CD14-positive monocyte (primary cell): ENCODE measurements at regions not wholly inside any gene's neighbourhood (a gene's known extent, or its start where the extent isn't known, plus 50 kb on each side); places are given as distances from the start of the nearest gene placed in this dataset.
"Not testable (repeated sequence)": the region's sequence is repeated elsewhere in the genome, so short reads cannot be mapped to it uniquely, and the experiment has no call there.

Experiments
- DNase-seq, 3 donors: peaks; one replicate each; pipeline ENCODE4 v3.0.0-alpha.2; 2011 to 2022
- H2AFZ ChIP-seq: 2 replicates; pipeline ENCODE4 v1.6.0; 2012; ENCODE audit warnings: mild to moderate bottlenecking, low read depth, low read length, inconsistent platforms; ENCODE audit not compliant: insufficient read depth, poor library complexity, severe bottlenecking
- H3K27ac ChIP-seq, 2 donors: 1 replicate in 1 of 2; 2 replicates in 1 of 2; pipeline ENCODE4 v1.5.1; 2012 to 2013; ENCODE audit warnings: low read length in 2 of 2, control low read depth in 1 of 2, inconsistent platforms in 1 of 2, low read depth in 1 of 2, mild to moderate bottlenecking in 1 of 2
- H3K27me3 ChIP-seq, 2 donors: one replicate each; pipeline versions ENCODE4 v1.6.0 to v1.6.1; 2011 to 2013; ENCODE audit warnings: low read length in 2 of 2; ENCODE audit not compliant: control insufficient read depth in 2 of 2, insufficient read depth in 2 of 2
- H3K36me3 ChIP-seq, 2 donors: replicated peaks in 1 of 2; 1 replicate in 1 of 2; 2 replicates in 1 of 2; pipeline versions ENCODE4 v1.5.1 to v1.6.1; 2012 to 2013; ENCODE audit warnings: low read length in 2 of 2, control low read depth in 1 of 2, inconsistent platforms in 1 of 2, mild to moderate bottlenecking in 1 of 2; ENCODE audit not compliant: insufficient read depth in 2 of 2, control insufficient read depth in 1 of 2
- H3K4me1 ChIP-seq, 2 donors: 1 replicate in 1 of 2; 2 replicates in 1 of 2; pipeline versions ENCODE4 v1.5.1 to v1.6.1; 2012 to 2013; ENCODE audit warnings: low read length in 2 of 2, control low read depth in 1 of 2, inconsistent platforms in 1 of 2, mild to moderate bottlenecking in 1 of 2, moderate library complexity in 1 of 2; ENCODE audit not compliant: insufficient read depth in 2 of 2, control insufficient read depth in 1 of 2
- H3K4me2 ChIP-seq: replicated peaks from 2 replicates; pipeline ENCODE3; 2012; ENCODE audit warnings: low read length, moderate library complexity, mild to moderate bottlenecking; ENCODE audit not compliant: poor library complexity, severe bottlenecking; ENCODE audit errors: extremely low read depth
- H3K4me3 ChIP-seq, 3 experiments: fragments of 200-600 bp in 1 of 3; sonication (generic) in 1 of 3; replicated peaks in 1 of 3; 1 replicate in 2 of 3; 2 replicates in 1 of 3; pipeline ENCODE4 v1.5.1; 2011 to 2013; ENCODE audit warnings: low read length in 3 of 3, mild to moderate bottlenecking in 3 of 3, control low read depth in 2 of 3, low read depth in 2 of 3, inconsistent platforms in 1 of 3, moderate library complexity in 1 of 3
- H3K79me2 ChIP-seq: 2 replicates; pipeline ENCODE4 v1.6.0; 2012; ENCODE audit warnings: mild to moderate bottlenecking, control low read depth, inconsistent platforms, low read length, moderate library complexity; ENCODE audit not compliant: insufficient read depth
- H3K9ac ChIP-seq: 2 replicates; pipeline ENCODE4 v1.6.0; 2017; ENCODE audit warnings: low read length, mild to moderate bottlenecking; ENCODE audit not compliant: insufficient read depth, poor library complexity, severe bottlenecking
- H3K9me3 ChIP-seq, 2 donors: replicated peaks in 1 of 2; 1 replicate in 1 of 2; 2 replicates in 1 of 2; pipeline versions ENCODE4 v1.5.1 to v1.6.1; 2012 to 2013; ENCODE audit warnings: low read length in 2 of 2, control low read depth in 1 of 2; ENCODE audit not compliant: control insufficient read depth in 1 of 2, insufficient read depth in 1 of 2
- H4K20me1 ChIP-seq: 2 replicates; pipeline ENCODE4 v1.6.0; 2012; ENCODE audit warnings: mild to moderate bottlenecking, low read length, control low read depth, moderate library complexity; ENCODE audit not compliant: insufficient read depth
- H3K27ac Mint-ChIP-seq, 7 donors: one replicate each; pipeline ENCODE4 v1.8.0; 2020; ENCODE audit warnings: mild to moderate bottlenecking in 7 of 7, mixed read lengths in 7 of 7, moderate library complexity in 6 of 7, inconsistent platforms in 2 of 7
- H3K27me3 Mint-ChIP-seq, 3 donors: one replicate each; pipeline ENCODE4 v1.8.0; 2021 to 2022; ENCODE audit warnings: low read depth in 3 of 3, mild to moderate bottlenecking in 3 of 3, mixed read lengths in 3 of 3, moderate library complexity in 3 of 3, inconsistent platforms in 1 of 3
- H3K36me3 Mint-ChIP-seq, 2 donors: one replicate each; pipeline ENCODE4 v1.8.0; 2020; ENCODE audit warnings: mixed read lengths in 2 of 2, inconsistent platforms in 1 of 2, mild to moderate bottlenecking in 1 of 2
- H3K4me1 Mint-ChIP-seq: one replicate; pipeline ENCODE4 v1.8.0; 2020; ENCODE audit warnings: mild to moderate bottlenecking, mixed read lengths
- H3K4me3 Mint-ChIP-seq, 2 donors: one replicate each; pipeline ENCODE4 v1.8.0; 2020; ENCODE audit warnings: mild to moderate bottlenecking in 2 of 2, mixed read lengths in 2 of 2, moderate library complexity in 1 of 2
- H3K9me3 Mint-ChIP-seq, 7 donors: one replicate each; pipeline ENCODE4 v1.8.0; 2020 to 2022; ENCODE audit warnings: mixed read lengths in 7 of 7, mild to moderate bottlenecking in 6 of 7, moderate library complexity in 6 of 7, inconsistent platforms in 2 of 7
- WGBS: methylation state at CpG from one replicate; pipeline ENCODE4 v1.1.5; 2013; ENCODE audit warnings: missing lambda C conversion rate; ENCODE audit not compliant: insufficient coverage; 5-methylcytosine and 5-hydroxymethylcytosine counted together
- intact Hi-C, 2 donors: fragments of 100-400 bp; cut with micrococcal nuclease; formaldehyde crosslinking; loops; one replicate each; pipeline versions ENCODE4 v1.15.0 to v1.15.1; 2023
- TF ChIP-seq, protein P1 (sequence below): fragments of 200-600 bp; IDR thresholded peaks from one replicate; pipeline ENCODE4 v1.8.0; 2022; ENCODE audit warnings: antibody characterized with exemption, mild to moderate bottlenecking

DNA sequence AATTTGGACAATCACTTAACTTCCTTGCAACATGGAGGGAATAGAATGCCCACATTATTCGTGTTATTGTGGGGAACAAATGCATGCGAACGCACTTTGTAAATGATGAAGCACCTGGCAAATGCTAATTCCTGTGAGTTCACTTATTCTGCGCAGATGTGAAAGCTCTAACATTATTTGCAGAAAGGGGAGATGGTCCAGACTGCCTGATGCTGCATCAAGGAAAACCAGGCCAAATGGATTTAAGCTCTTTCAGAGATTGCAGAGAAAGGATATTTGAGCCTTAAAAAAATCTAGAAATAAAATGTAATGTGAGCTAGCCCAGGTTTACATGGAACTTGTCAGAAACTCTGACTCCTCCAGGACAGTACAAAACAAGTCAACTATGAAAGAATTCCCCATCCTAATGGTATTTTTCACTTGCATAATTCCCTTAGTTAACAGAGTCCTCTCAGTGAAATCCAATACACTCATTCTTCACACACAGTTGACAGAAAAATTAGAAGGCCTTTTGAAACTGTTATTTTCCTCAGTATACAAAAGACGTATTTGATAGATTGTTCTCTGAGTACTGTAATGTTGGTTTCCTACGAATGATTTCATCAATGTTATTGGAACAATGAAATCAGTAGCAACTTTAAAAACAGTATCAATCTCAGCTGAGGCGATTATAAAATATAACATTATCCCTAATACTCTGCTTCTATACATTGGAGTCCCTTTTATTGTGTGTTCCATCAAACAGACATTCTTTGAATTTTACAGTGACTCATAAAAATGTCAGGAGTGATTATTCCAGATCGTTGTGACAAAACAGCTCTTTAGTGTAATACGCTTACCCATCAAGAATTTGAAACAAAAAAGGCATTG, 136.3 kb upstream of the ANK3 start:
- Mint-ChIP-seq H3K27me3 (no peaks in the 10 kb centered on the region), H3K36me3 (no peaks in the 10 kb centered on the region), H3K4me1 (no peaks in the 10 kb centered on the region), H3K4me3 (no peak overlapping the region), H3K9me3 (peaks cover 0 to 8% (median 0%) of the 10 kb centered on the region in 7 donors), H3K27ac (no peak overlapping the region)
- Histone ChIP-seq H3K27ac (no peak overlapping the region), H3K4me3 (no peak overlapping the region), H3K9me3 (no peaks in the 10 kb centered on the region), H4K20me1 (no peaks in the 10 kb centered on the region), H3K27me3 (no peaks in the 10 kb centered on the region), H3K4me1 (no peaks in the 10 kb centered on the region), H3K4me2 (no peak overlapping the region), H3K79me2 (no peaks in the 10 kb centered on the region), H3K9ac (no peak overlapping the region), H3K36me3 (no peaks in the 10 kb centered on the region), H2AFZ (no peak overlapping the region)
- TF ChIP-seq, protein P1, sequence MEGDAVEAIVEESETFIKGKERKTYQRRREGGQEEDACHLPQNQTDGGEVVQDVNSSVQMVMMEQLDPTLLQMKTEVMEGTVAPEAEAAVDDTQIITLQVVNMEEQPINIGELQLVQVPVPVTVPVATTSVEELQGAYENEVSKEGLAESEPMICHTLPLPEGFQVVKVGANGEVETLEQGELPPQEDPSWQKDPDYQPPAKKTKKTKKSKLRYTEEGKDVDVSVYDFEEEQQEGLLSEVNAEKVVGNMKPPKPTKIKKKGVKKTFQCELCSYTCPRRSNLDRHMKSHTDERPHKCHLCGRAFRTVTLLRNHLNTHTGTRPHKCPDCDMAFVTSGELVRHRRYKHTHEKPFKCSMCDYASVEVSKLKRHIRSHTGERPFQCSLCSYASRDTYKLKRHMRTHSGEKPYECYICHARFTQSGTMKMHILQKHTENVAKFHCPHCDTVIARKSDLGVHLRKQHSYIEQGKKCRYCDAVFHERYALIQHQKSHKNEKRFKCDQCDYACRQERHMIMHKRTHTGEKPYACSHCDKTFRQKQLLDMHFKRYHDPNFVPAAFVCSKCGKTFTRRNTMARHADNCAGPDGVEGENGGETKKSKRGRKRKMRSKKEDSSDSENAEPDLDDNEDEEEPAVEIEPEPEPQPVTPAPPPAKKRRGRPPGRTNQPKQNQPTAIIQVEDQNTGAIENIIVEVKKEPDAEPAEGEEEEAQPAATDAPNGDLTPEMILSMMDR, result no peak
- intact Hi-C loops, result no loop called here
- DNase-seq, result no peak
- 91% methylated on average over 5 of the region's 9 CpGs for WGBS

DNA sequence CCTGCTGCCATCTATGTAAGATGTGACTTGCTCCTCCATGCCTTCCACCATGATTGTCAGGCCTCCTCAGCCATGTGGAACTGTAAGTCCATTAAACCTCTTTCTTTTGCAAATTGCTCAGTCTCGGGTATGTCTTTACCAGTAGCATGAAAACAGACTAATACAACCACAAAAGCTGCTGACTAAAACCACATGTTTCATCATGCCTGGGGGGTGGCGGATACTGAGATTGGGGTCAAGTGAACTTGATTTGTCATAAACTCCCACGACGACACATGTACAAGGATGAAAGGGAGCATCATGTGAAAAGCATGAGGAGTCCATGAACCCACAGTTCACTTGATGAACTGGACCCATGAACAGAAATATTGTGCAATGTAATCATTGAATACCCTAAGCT, 134.9 kb upstream of the ANK3 start:
- Histone ChIP-seq H3K27ac (no peak overlapping the region), H3K27me3 (no peaks in the 10 kb centered on the region), H3K36me3 (no peaks in the 10 kb centered on the region), H4K20me1 (no peaks in the 10 kb centered on the region), H3K4me2 (no peak overlapping the region), H3K4me1 (no peaks in the 10 kb centered on the region), H3K4me3 (no peak overlapping the region), H3K9ac (no peak overlapping the region), H2AFZ (no peak overlapping the region), H3K79me2 (no peaks in the 10 kb centered on the region), H3K9me3 (no peaks in the 10 kb centered on the region)
- TF ChIP-seq, protein P1, result no peak
- intact Hi-C loops, result no loop called here
- DNase-seq, result no peak
- Mint-ChIP-seq H3K27ac (no peak overlapping the region), H3K27me3 (no peaks in the 10 kb centered on the region), H3K36me3 (no peaks in the 10 kb centered on the region), H3K4me1 (no peaks in the 10 kb centered on the region), H3K9me3 (peaks cover 0 to 8% (median 0%) of the 10 kb centered on the region in 7 donors), H3K4me3 (no peak overlapping the region)
- WGBS, result 20% methylated on average over 1 of the region's 4 CpGs

DNA sequence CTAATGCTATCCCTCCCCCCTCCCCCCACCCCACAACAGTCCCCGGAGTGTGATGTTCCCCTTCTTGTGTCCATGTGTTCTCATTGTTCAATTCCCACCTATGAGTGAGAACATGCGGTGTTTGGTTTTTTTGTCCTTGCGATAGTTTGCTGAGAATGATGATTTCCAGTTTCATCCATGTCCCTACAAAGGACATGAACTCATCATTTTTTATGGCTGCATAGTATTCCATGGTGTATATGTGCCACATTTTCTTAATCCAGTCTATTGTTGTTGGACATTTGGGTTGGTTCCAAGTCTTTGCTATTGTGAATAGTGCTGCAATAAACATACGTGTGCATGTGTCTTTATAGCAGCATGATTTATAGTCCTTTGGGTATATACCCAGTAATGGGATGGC, 133.7 kb upstream of the ANK3 start:
- DNase-seq, H3K9me3 ChIP-seq, H3K79me2 ChIP-seq, H3K4me3 ChIP-seq, H3K27me3 ChIP-seq, H3K27me3 Mint-ChIP-seq, H3K4me1 Mint-ChIP-seq, H3K4me1 ChIP-seq, H3K4me3 Mint-ChIP-seq, H3K27ac Mint-ChIP-seq, H3K36me3 ChIP-seq, H2AFZ ChIP-seq, H3K4me2 ChIP-seq, H3K36me3 Mint-ChIP-seq, H3K9me3 Mint-ChIP-seq, H3K27ac ChIP-seq, H3K9ac ChIP-seq, intact Hi-C loops, H4K20me1 ChIP-seq: not testable (repeated sequence)
- no CpG with 5 or more reads among the region's 4 CpGs for WGBS
